Activated T-cell treated with anti-CD3 and anti-CD28 coated beads, Interleukin-2, amount 50 U/mL, for 72 hours (primary cell): ENCODE measurements at regions not wholly inside any gene's neighbourhood (a gene's known extent, or its start where the extent isn't known, plus 50 kb on each side); places are given as distances from the start of the nearest gene placed in this dataset.

Source experiments
- ATAC-seq, 2 donors: fragments of 150-1000 bp; cut with Tn5 transposase; replicated peaks in 1 of 2; 2 replicates each; pipeline ENCODE4 v1.10.0; 2021; ENCODE audit warnings: moderate library complexity in 2 of 2, mild to moderate bottlenecking in 1 of 2
- DNase-seq, 2 donors: peaks; one replicate each; pipeline ENCODE4 v3.0.0; 2021 to 2022; ENCODE audit warnings: mixed read lengths in 1 of 2
- H3K27ac Mint-ChIP-seq: one replicate; pipeline ENCODE4 v1.8.0; 2022; ENCODE audit warnings: mild to moderate bottlenecking, moderate library complexity, mixed read lengths
- H3K27me3 Mint-ChIP-seq: one replicate; pipeline ENCODE4 v1.8.0; 2022; ENCODE audit warnings: low read depth, mixed read lengths
- H3K36me3 Mint-ChIP-seq, 2 donors: one replicate each; pipeline ENCODE4 v1.8.0; 2022; ENCODE audit warnings: mixed read lengths in 2 of 2, mild to moderate bottlenecking in 1 of 2; ENCODE audit not compliant: insufficient read depth in 2 of 2
- H3K4me1 Mint-ChIP-seq: one replicate; pipeline ENCODE4 v1.8.0; 2022; ENCODE audit warnings: low read depth, mixed read lengths
- H3K4me3 Mint-ChIP-seq, 2 donors: one replicate each; pipeline ENCODE4 v1.8.0; 2022; ENCODE audit warnings: mild to moderate bottlenecking in 2 of 2, mixed read lengths in 2 of 2, moderate library complexity in 2 of 2
- H3K9me3 Mint-ChIP-seq, 2 donors: one replicate each; pipeline ENCODE4 v1.8.0; 2022; ENCODE audit warnings: mixed read lengths in 2 of 2

- no peak for ATAC-seq
These were observed 761.6 kb downstream of the DSC3 start for GRCh38 chr18:30280861-30281470.

GRCh38 chr18:30280186-30280585, 762.4 kb downstream of the DSC3 start:
- no peaks in the 10 kb centered on the region for H3K27me3 Mint-ChIP-seq
- no peak overlapping the region for H3K4me3 Mint-ChIP-seq
- H3K27ac Mint-ChIP-seq = no peak overlapping the region
- ATAC-seq (no peak), DNase-seq (no peak)
- H3K9me3 Mint-ChIP-seq = peaks cover 3 to 5% of the 10 kb centered on the region in 2 donors
- peaks cover 0 to 2% of the 10 kb centered on the region in 2 donors for H3K36me3 Mint-ChIP-seq
- H3K4me1 Mint-ChIP-seq = no peaks in the 10 kb centered on the region

More at GRCh38 chr18:30280861-30281470, 761.6 kb downstream of the DSC3 start:
- Mint-ChIP-seq H3K4me3 (no peak overlapping the region), H3K4me1 (no peaks in the 10 kb centered on the region), H3K27me3 (no peaks in the 10 kb centered on the region), H3K36me3 (peaks cover 0 to 1% of the 10 kb centered on the region in 2 donors), H3K9me3 (peaks cover 3 to 5% of the 10 kb centered on the region in 2 donors), H3K27ac (no peak overlapping the region)
- no peak for DNase-seq

GRCh38 chr18:30277676-30278075, 764.9 kb downstream of the DSC3 start:
- Mint-ChIP-seq H3K4me1 (no peaks in the 10 kb centered on the region), H3K27ac (no peak overlapping the region), H3K9me3 (peaks cover 4 to 7% of the 10 kb centered on the region in 2 donors), H3K4me3 (no peak overlapping the region), H3K27me3 (no peaks in the 10 kb centered on the region), H3K36me3 (peaks cover 0 to 2% of the 10 kb centered on the region in 2 donors)
- ATAC-seq = no peak
- no peak for DNase-seq

DNA sequence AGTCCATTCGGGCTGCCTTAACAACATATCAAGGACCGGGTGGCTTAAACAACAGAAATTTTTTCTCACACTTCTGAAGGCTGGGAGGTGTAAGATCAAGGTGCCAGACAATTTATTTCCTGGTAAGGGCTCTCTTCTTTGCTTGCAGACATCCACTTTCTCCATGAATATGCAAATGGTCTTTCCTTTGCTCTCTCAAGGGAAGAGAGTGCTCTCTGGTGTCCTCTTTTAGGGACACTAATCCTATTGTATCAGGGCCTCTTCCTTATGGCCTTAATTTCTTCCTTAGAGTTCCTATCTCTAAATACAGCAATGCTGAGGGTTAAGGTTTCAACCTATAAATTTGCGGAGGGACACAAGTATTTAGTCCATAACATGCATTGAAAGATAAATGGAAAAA, 770.8 kb downstream of the DSC3 start:
- no peak for ATAC-seq
- no peak for DNase-seq
- H3K4me3 Mint-ChIP-seq = no peak overlapping the region
- peaks cover 0 to 2% of the 10 kb centered on the region in 2 donors for H3K36me3 Mint-ChIP-seq
- no peak overlapping the region for H3K27ac Mint-ChIP-seq
- peaks cover 7 to 8% of the 10 kb centered on the region in 2 donors for H3K9me3 Mint-ChIP-seq
- H3K27me3 Mint-ChIP-seq = no peaks in the 10 kb centered on the region
- H3K4me1 Mint-ChIP-seq = no peaks in the 10 kb centered on the region

- no peaks in the 10 kb centered on the region for H3K27me3 Mint-ChIP-seq
- peaks cover 0 to under 1% of the 10 kb centered on the region in 2 donors for H3K36me3 Mint-ChIP-seq
- no peak overlapping the region for H3K27ac Mint-ChIP-seq
- no peak for DNase-seq
- ATAC-seq = no peak
- H3K4me3 Mint-ChIP-seq = no peak overlapping the region
- H3K9me3 Mint-ChIP-seq = peaks cover 4 to 5% of the 10 kb centered on the region in 2 donors
- no peaks in the 10 kb centered on the region for H3K4me1 Mint-ChIP-seq
These were observed 777.4 kb downstream of the DSC3 start for GRCh38 chr18:30265190-30265589.

DNA sequence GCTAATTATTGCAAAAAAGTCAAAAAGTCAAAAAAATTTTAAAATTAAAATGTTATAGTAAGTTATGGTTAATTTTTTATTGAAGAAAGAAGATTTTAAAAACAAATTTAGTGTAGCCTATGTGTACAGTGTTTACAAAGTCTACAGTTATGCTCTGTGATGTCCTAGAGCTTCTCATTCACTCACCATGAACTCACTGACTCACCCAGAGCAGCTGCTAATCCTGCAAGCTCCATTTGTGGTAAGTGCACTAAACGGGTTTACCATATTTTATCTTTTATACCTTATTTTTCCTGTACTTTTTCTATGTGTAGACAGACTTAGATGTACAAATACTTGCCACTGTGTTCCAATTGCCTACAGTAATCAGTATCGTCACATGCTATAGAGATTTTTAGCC, 788.2 kb downstream of the DSC3 start:
- Mint-ChIP-seq H3K4me1 (no peaks in the 10 kb centered on the region), H3K27me3 (no peaks in the 10 kb centered on the region), H3K4me3 (no peak overlapping the region), H3K9me3 (peaks cover 6 to 15% of the 10 kb centered on the region in 2 donors), H3K36me3 (no peaks in the 10 kb centered on the region), H3K27ac (no peak overlapping the region)
- ATAC-seq (no peak), DNase-seq (no peak)

DNA sequence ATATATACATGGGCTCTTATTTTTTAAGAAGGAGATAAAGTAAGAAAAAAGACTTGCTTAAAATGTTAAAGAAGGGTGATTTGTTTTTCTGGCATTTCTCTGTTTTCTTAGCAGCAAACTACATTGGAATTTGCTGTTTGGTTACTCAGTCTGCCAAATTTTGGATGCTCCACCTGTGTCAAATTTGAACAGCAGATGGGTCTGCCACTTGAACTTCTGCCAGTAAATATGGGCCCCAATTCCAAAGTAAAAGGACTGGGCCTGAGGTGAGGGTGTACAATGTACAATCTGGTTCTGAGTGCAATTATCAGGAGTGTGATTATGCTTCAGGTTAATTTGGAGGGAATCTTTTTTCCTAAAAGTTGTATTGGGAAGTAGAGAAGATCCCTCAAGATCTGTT, 794.5 kb downstream of the DSC3 start:
- peaks cover 6 to 9% of the 10 kb centered on the region in 2 donors for H3K9me3 Mint-ChIP-seq
- peaks cover 0 to 2% of the 10 kb centered on the region in 2 donors for H3K36me3 Mint-ChIP-seq
- no peak overlapping the region for H3K27ac Mint-ChIP-seq
- ATAC-seq (no peak), DNase-seq (no peak)
- H3K4me3 Mint-ChIP-seq = no peak overlapping the region
- H3K27me3 Mint-ChIP-seq = no peaks in the 10 kb centered on the region
- no peaks in the 10 kb centered on the region for H3K4me1 Mint-ChIP-seq

GRCh38 chr18:30245766-30246455, 796.6 kb downstream of the DSC3 start:
- no peak for ATAC-seq
- Mint-ChIP-seq H3K36me3 (peaks cover 0 to 2% of the 10 kb centered on the region in 2 donors), H3K27ac (no peak overlapping the region), H3K27me3 (no peaks in the 10 kb centered on the region), H3K9me3 (peaks cover 7 to 14% of the 10 kb centered on the region in 2 donors), H3K4me3 (no peak overlapping the region), H3K4me1 (no peaks in the 10 kb centered on the region)
- DNase-seq = no peak

DNA sequence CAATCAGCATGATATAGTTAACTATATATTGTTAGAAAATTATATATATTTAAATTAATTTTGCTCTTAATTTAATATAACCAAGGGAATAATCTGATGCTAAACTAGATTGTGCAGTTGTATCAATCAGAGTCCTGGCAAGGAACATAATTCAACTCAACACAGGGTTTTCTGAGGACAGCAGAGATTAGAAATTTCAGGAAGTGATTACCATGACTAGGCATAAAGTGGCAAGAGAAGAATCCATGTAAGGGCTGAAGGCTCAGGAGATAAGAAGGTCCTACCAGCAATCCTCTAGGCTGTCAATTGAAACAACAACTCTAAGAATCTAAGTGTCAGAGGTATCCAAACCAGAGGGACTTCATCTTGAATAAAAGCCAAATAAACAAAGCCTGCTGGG, 807.8 kb downstream of the DSC3 start:
- Mint-ChIP-seq H3K36me3 (no peaks in the 10 kb centered on the region), H3K9me3 (peaks cover 5 to 14% of the 10 kb centered on the region in 2 donors)

GRCh38 chr18:30211112-30211511, 831.4 kb downstream of the DSC3 start:
- Mint-ChIP-seq H3K27ac (no peak overlapping the region), H3K27me3 (no peaks in the 10 kb centered on the region), H3K9me3 (peaks cover 1 to 2% of the 10 kb centered on the region in 2 donors), H3K36me3 (peaks cover 0 to 2% of the 10 kb centered on the region in 2 donors), H3K4me1 (no peaks in the 10 kb centered on the region), H3K4me3 (no peak overlapping the region)
- no peak for DNase-seq
- no peak for ATAC-seq

More for the DNA sequence above, 807.8 kb downstream of the DSC3 start:
- H3K4me3 Mint-ChIP-seq = no peak overlapping the region
- no peak overlapping the region for H3K27ac Mint-ChIP-seq
- H3K4me1 Mint-ChIP-seq = no peaks in the 10 kb centered on the region
- no peak for ATAC-seq
- DNase-seq = no peak
- no peaks in the 10 kb centered on the region for H3K27me3 Mint-ChIP-seq

DNA sequence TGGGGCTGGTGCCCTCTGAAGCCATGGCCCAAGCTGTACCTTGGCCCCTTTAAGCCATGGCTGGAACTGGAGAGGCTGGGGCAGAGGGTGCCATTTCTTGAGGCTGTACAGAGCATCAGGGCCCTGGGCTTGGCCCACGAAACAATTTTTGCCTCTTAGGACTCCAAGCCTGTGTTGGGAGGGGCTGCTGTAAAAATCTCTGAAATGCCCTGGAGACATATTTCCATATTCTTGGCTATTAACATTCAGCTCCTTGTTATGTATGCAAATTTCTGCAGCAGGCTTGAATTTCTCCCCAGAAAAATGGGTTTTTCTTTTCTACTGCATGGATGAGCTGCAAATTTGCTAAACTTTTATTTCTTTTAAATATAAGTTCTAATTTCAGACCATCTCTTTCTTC, 834.0 kb downstream of the DSC3 start:
- H3K4me3 Mint-ChIP-seq = no peak overlapping the region
- no peaks in the 10 kb centered on the region for H3K4me1 Mint-ChIP-seq
- DNase-seq (no peak), ATAC-seq (no peak)
- H3K27ac Mint-ChIP-seq = no peak overlapping the region
- H3K27me3 Mint-ChIP-seq = no peaks in the 10 kb centered on the region
- H3K36me3 Mint-ChIP-seq = peaks cover 0 to 2% of the 10 kb centered on the region in 2 donors
- peaks cover 2 to 3% of the 10 kb centered on the region in 2 donors for H3K9me3 Mint-ChIP-seq

GRCh38 chr18:30192216-30192615, 850.3 kb downstream of the DSC3 start:
- ATAC-seq (no peak), DNase-seq (no peak)
- Mint-ChIP-seq H3K9me3 (peaks cover 10% of the 10 kb centered on the region in 2 donors), H3K4me1 (no peaks in the 10 kb centered on the region), H3K36me3 (no peaks in the 10 kb centered on the region), H3K27me3 (no peaks in the 10 kb centered on the region), H3K4me3 (no peak overlapping the region), H3K27ac (no peak overlapping the region)

- Mint-ChIP-seq H3K36me3 (no peaks in the 10 kb centered on the region), H3K27me3 (no peaks in the 10 kb centered on the region), H3K9me3 (peaks cover 6% of the 10 kb centered on the region in 2 donors), H3K4me3 (no peak overlapping the region), H3K27ac (no peak overlapping the region), H3K4me1 (no peaks in the 10 kb centered on the region)
- no peak for ATAC-seq
- no peak for DNase-seq
These were observed 856.3 kb downstream of the DSC3 start for GRCh38 chr18:30186245-30186644.
